ENCODE measurements at regions not wholly inside any gene's neighbourhood (a gene's known extent, or its start where the extent isn't known, plus 50 kb on each side); places are given as distances from the start of the nearest gene placed in this dataset.

- H3K4me3 ChIP-seq (ENCODE audit: low read depth, low read length): no peak overlapping the region
- DNase-seq (ENCODE audit: low read depth) (no peak), FAIRE-seq (no peak)
- H3K36me3 ChIP-seq (ENCODE audit: control insufficient read depth, insufficient read depth, low read length): no peaks in the 10 kb centered on the region
- no peak for TF ChIP-seq CTCF (IDR thresholded peaks at IDR 0.05; ENCODE audit: insufficient read depth, low read length, severe bottlenecking)
- no peaks in the 10 kb centered on the region for H3K27me3 ChIP-seq (ENCODE audit: control insufficient read depth, insufficient read depth, low read length)
Observed at GRCh38 chr7:101687791-101688182, 58.7 kb upstream of the MYL10 start.

GRCh38 chr7:101688183-101688831, 59.2 kb upstream of the MYL10 start:
- no peak for FAIRE-seq

GRCh38 chr7:101688995-101689907, 60.2 kb upstream of the MYL10 start:
- DNase-seq (ENCODE audit: low read depth): no peak
- H3K4me3 ChIP-seq (ENCODE audit: low read depth, low read length): no peak overlapping the region
- no peaks in the 10 kb centered on the region for H3K27me3 ChIP-seq (ENCODE audit: control insufficient read depth, insufficient read depth, low read length)
- no peaks in the 10 kb centered on the region for H3K36me3 ChIP-seq (ENCODE audit: control insufficient read depth, insufficient read depth, low read length)
- no peak for TF ChIP-seq CTCF (IDR thresholded peaks at IDR 0.05; ENCODE audit: insufficient read depth, low read length, severe bottlenecking)
- FAIRE-seq: no peak

More at GRCh38 chr7:101688183-101688831, 59.2 kb upstream of the MYL10 start:
- Histone ChIP-seq H3K27me3 (ENCODE audit: control insufficient read depth, insufficient read depth, low read length) (no peaks in the 10 kb centered on the region), H3K36me3 (ENCODE audit: control insufficient read depth, insufficient read depth, low read length) (no peaks in the 10 kb centered on the region), H3K4me3 (ENCODE audit: low read depth, low read length) (no peak overlapping the region)
- peak; percentile 98 for TF ChIP-seq CTCF (IDR thresholded peaks at IDR 0.05; ENCODE audit: insufficient read depth, low read length, severe bottlenecking)
- no peak for DNase-seq (ENCODE audit: low read depth)

DNA sequence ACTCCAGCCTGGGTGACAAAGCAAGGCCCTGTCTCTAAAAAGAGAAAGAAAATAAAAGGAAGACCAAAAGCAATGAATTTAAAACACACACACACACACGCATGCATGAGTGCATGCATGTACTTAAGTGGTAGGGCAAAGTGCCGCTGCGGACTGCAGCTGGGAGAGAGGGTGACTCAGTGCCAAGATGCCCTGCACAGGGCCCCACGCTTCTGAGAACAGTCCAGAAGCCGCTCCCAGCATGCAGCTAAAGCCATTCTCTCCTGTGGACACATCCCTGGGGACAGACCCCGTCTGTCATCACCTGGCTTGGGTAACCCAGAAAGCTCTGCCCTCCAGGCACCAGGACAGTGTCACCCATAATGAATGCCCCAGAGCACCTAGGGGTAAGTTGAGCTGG, 61.0 kb upstream of the MYL10 start:
- no peak for TF ChIP-seq CTCF (IDR thresholded peaks at IDR 0.05; ENCODE audit: insufficient read depth, low read length, severe bottlenecking)
- H3K4me3 ChIP-seq (ENCODE audit: low read depth, low read length): no peak overlapping the region
- no peaks in the 10 kb centered on the region for H3K27me3 ChIP-seq (ENCODE audit: control insufficient read depth, insufficient read depth, low read length)
- FAIRE-seq: no peak
- H3K36me3 ChIP-seq (ENCODE audit: control insufficient read depth, insufficient read depth, low read length): no peaks in the 10 kb centered on the region
- peak; percentile 26 for DNase-seq (ENCODE audit: low read depth)

GRCh38 chr7:101691822-101692384, 62.8 kb upstream of the MYL10 start:
- DNase-seq (ENCODE audit: low read depth): no peak
- no peaks in the 10 kb centered on the region for H3K36me3 ChIP-seq (ENCODE audit: control insufficient read depth, insufficient read depth, low read length)
- FAIRE-seq: no peak
- no peak for TF ChIP-seq CTCF (IDR thresholded peaks at IDR 0.05; ENCODE audit: insufficient read depth, low read length, severe bottlenecking)
- no peak overlapping the region for H3K4me3 ChIP-seq (ENCODE audit: low read depth, low read length)
- H3K27me3 ChIP-seq (ENCODE audit: control insufficient read depth, insufficient read depth, low read length): no peaks in the 10 kb centered on the region

All from bronchial epithelial cell (primary cell).